ENCODE measurements at regions not wholly inside any gene's neighbourhood (a gene's known extent, or its start where the extent isn't known, plus 50 kb on each side); places are given as distances from the start of the nearest gene placed in this dataset.

DNA sequence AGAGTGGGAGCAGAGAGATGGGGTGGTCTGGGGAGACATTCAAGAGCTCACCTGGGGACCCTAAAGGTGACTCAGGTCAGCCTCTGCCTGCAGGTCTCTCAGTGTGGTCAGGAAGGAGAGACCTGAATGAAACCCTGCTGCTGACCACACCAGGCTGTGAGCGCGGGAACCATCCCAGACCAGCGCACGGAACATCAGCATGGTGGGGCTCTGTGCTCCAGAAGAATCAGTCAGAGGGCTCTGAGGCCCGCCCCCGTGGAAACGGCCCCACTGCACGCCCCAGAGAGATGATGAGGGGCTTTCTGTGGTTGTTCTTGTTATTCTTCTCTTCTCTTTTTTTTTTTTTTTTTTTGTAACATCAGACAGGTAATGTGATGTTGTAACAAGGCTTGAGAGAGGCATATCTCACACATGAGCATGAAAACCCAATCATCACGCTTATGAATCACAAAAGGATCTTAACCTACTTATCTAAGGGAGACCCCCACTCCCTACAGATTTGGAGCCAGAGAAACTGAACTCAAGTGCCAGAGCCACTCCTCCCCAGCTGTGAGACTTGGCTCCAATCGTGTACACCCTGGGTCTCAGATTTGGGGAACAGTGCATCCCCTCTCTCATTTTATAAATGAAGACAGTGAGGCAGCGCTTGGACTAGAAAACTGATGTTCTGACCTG lies 302.2 kb downstream of the EIPR1 start:
- TF ChIP-seq, protein P1, sequence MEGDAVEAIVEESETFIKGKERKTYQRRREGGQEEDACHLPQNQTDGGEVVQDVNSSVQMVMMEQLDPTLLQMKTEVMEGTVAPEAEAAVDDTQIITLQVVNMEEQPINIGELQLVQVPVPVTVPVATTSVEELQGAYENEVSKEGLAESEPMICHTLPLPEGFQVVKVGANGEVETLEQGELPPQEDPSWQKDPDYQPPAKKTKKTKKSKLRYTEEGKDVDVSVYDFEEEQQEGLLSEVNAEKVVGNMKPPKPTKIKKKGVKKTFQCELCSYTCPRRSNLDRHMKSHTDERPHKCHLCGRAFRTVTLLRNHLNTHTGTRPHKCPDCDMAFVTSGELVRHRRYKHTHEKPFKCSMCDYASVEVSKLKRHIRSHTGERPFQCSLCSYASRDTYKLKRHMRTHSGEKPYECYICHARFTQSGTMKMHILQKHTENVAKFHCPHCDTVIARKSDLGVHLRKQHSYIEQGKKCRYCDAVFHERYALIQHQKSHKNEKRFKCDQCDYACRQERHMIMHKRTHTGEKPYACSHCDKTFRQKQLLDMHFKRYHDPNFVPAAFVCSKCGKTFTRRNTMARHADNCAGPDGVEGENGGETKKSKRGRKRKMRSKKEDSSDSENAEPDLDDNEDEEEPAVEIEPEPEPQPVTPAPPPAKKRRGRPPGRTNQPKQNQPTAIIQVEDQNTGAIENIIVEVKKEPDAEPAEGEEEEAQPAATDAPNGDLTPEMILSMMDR (IDR thresholded peaks at IDR 0.05): no peak
- TF ChIP-seq TCF12 (IDR thresholded peaks at IDR 0.05) (no peak), USF2 (IDR thresholded peaks at IDR 0.05; ENCODE audit: borderline replicate concordance, low read depth, low read length) (no peak), POLR2AphosphoS5 (IDR thresholded peaks at IDR 0.05; ENCODE audit: low read depth, low read length) (no peak)
